ENCODE measurements at regions not wholly inside any gene's neighbourhood (a gene's known extent, or its start where the extent isn't known, plus 50 kb on each side); places are given as distances from the start of the nearest gene placed in this dataset.

DNA sequence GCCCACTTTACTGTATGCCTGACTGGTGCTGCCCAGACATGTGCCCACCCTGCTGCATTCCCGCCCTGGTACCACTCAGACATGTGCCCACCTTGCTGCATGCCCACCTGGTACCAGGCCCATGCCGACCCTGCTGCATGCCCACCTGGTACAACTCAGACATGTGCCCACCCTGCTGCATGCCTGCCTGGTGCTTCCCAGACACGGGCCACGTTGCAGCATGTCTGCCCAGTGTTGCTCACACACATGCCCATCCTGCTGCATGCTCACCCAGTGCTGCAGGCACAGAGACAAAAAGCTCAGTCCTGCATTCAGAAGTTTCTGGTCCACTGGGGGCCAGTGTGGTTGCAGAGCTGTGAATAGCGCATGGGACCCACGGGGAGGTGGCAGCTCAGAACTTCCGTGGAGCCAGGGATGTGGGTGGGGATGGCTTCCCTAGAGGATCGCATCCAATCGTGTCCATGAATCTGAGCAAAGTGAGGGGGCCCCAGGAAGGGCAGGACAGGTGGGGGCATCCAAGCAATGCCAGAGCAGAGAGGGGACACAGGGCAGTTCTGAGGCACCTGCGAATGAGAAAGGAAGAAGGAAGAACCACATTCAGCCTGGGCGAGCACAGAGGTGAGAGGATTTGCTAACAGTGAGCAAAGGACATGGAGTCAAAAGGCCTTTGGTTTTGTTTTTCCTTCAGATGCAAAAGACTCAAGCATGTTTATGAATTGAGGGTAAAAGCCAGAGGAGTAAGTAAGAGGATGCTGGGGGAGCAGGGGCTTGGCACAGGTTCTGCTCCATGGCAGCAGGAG, 175.9 kb upstream of the C14orf180 start:
- TF ChIP-seq, protein P1, sequence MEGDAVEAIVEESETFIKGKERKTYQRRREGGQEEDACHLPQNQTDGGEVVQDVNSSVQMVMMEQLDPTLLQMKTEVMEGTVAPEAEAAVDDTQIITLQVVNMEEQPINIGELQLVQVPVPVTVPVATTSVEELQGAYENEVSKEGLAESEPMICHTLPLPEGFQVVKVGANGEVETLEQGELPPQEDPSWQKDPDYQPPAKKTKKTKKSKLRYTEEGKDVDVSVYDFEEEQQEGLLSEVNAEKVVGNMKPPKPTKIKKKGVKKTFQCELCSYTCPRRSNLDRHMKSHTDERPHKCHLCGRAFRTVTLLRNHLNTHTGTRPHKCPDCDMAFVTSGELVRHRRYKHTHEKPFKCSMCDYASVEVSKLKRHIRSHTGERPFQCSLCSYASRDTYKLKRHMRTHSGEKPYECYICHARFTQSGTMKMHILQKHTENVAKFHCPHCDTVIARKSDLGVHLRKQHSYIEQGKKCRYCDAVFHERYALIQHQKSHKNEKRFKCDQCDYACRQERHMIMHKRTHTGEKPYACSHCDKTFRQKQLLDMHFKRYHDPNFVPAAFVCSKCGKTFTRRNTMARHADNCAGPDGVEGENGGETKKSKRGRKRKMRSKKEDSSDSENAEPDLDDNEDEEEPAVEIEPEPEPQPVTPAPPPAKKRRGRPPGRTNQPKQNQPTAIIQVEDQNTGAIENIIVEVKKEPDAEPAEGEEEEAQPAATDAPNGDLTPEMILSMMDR (IDR thresholded peaks at IDR 0.05), result no peak
- no peak for TF ChIP-seq CBX8 (IDR thresholded peaks at IDR 0.05)
- no peak for TF ChIP-seq POLR2A (IDR thresholded peaks at IDR 0.05; ENCODE audit: low read length)

Data from A549 (cell line).